IPS-18c (cell line): ENCODE measurements at regions not wholly inside any gene's neighbourhood (a gene's known extent, or its start where the extent isn't known, plus 50 kb on each side); places are given as distances from the start of the nearest gene placed in this dataset.

Experiments used
- H3K4me3 ChIP-seq: 2 replicates; pipeline ENCODE4 v1.7.0; 2013; ENCODE audit warnings: low read depth, mild to moderate bottlenecking, low read length, moderate library complexity; ENCODE audit not compliant: insufficient read depth
- H3K9me3 ChIP-seq: one replicate; pipeline ENCODE4 v1.6.1; 2013; ENCODE audit warnings: mild to moderate bottlenecking, low read length, moderate library complexity; ENCODE audit not compliant: control insufficient read depth, insufficient read depth

DNA sequence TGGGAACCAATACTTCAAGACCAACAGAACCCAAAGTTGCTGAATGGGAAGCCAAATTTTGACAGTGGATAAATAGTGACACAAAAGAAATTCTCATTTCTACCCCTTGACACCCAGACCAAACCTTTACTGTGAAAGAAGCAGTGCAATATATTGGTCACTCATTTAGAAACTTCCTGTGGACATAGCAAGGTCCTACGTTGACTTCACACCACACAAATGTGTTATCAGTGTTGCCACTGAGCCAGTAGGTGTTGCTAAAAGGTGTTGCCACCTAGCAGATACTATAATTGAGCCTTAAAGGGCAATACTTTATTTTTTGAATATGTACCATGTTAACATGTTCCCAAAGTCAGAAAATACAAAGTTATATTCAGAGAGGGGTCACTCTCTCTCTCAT, 1008.9 kb upstream of the CDH2 start:
- H3K4me3 ChIP-seq = no peak overlapping the region

DNA sequence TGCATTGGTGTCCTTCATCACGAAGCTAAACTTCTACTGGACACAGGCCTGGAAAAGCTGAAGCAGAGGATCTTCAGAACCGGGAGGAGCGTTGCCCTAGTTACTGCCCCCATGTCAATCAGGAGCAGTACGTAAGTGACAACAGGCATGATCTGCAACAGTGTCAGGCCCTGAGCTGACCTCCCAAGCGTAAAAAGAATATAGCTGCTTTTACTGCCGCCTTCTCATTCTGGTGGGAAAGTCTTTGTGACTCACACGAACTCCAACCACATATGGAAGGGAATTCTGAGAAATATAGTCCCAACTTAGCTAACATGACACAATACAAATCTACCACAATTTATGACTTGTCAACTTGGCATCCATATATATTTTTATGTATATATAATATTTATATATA, 1007.7 kb upstream of the CDH2 start:
- Histone ChIP-seq H3K4me3 (no peak overlapping the region), H3K9me3 (no peaks in the 10 kb centered on the region)

More for the DNA sequence above, 1008.9 kb upstream of the CDH2 start:
- no peaks in the 10 kb centered on the region for H3K9me3 ChIP-seq

DNA sequence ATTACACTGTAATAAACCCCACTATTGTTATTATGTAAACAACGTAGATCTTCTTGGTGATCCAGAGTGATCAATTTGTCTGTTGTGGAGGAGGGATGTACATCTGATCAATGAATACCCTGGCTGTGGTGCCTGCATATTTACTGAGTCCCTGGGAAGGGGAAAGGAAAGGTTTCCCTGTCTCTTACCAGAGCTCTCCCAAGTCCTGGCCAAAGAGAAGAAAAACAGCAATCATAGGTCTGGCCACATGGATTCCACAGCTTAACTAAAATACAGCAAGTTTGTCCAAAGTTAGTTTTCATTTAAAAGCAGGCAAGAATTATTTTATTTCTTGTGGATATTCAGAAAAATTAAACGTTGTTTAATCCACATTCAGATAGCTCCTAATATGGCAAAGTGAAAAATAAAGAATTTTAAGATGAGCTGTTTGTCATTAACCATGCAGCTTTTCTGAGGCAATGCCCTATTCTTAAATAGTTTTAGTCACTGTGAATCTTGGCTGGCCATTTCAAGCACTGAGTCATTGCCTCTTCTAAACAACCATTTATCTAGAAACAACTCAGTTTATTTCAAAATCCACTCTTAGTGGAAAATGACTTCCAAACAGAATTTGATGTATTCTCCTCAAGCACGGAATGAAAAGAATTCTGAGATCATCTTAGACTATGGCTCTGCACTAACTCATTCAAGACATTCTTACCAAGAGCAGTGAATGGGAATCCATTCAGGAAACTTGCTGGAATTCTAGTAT, 1004.4 kb upstream of the CDH2 start:
- no peak overlapping the region for H3K4me3 ChIP-seq
- H3K9me3 ChIP-seq = no peaks in the 10 kb centered on the region

DNA sequence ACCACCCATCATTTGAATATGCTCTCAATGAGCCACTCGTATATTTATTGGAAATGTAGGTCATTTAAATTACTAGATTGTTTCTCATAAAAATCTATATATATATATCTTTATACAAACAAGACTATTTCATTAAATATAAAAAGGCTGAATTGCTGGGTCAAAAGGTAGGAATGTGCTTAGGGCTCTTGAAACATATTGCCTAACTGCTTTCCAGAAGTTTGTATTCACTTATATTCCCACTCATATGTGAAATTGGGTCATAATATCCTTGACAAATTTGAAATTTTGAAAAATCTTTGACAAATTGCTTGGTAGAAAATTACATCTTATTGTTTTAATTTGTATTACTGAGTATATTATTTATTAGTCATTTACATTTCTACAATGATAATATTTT, 999.8 kb upstream of the CDH2 start:
- no peaks in the 10 kb centered on the region for H3K9me3 ChIP-seq
- no peak overlapping the region for H3K4me3 ChIP-seq

DNA sequence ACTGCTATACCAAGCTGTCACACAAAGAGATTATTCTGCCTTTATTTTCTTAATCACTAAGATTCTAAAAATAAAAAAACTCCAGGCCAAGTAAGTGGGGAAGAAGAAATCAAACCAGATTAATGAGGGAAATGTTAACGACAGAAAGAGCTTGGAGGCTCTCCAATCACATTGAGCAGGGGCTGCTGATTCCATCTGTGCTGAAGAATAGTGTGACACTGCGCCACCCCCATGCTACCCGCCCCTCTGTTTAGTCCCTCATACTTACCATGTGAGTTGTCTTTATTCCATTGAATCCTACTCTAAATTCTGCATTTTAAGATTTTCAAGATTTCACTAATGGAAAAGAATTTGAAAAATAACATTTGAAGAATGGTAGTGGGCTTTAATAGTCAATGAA, 998.0 kb upstream of the CDH2 start:
- Histone ChIP-seq H3K9me3 (no peaks in the 10 kb centered on the region), H3K4me3 (no peak overlapping the region)

DNA sequence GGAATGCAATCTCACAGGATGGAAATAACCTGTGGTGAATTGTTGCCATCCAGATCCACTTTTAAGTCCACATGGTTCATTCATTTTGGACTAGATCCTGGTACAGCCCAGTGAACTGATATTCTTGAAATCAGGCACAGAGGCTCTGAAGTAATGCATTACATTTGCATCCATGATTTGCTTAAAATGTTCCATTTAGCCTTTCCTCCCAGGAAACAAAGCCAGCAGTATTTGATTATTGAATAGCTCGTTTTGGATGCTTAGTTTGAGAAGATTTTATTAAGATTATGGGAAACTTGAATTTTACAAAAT, 995.8 kb upstream of the CDH2 start:
- Histone ChIP-seq H3K4me3 (no peak overlapping the region), H3K9me3 (peaks cover 2% of the 10 kb centered on the region)

DNA sequence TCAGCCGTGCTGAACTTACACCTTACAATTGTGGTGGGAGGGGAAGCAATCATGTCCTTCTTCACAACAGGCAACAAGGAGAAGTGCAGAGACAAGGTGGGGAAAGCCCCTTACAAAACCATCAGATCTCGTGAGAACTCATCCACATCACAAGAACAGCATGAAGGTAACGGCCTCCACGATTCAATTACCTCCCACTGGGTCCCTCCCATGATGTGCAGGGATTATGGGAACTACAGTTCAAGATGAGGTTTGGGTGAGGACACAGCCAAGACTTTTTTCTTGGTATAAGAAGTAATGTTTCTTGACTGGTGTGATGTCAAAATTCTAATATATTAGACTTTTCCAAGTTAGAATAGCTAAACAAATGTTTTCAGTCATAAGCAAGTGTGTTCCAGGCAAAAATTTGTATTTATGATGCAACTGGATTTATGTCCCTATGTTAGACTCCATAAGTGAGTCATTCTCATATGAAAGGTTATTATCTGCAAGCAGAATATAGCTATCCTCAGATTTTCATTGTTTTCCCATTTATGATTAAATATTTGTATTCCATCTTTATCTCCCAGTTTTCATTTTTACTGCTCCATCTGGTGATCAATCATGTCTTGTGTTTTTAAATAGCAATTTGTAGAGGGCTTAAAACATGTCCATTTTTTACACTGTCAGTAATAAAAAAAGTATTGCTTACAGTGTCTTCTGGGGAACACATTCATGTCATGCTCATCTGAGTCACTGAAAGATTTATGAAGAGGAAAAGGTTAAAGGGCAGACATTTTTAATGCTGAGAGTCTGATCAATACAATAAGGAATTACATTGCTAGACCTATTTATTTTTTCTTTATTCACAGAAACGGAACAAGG, 995.2 kb upstream of the CDH2 start:
- H3K4me3 ChIP-seq = no peak overlapping the region
- peaks cover 2% of the 10 kb centered on the region for H3K9me3 ChIP-seq

DNA sequence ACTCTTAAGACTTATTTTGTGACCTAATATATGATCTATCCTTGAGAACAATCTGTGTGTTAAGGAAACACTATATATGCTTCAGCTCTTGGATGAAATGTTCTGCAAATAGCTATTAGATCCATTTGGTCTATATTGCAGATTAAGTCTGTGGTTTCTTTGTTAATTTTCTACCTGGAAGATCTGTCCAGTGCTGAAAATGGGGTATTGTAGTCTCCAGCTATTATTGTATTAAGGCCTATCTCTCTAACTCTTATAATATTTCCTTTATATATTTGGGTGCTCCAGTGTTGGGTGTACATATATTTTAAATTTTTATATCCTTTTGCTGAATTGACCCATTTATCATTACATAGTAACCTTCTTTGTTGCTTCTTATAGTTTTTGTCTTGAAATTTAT, 992.7 kb upstream of the CDH2 start:
- H3K9me3 ChIP-seq = peaks cover 2% of the 10 kb centered on the region
- no peak overlapping the region for H3K4me3 ChIP-seq

DNA sequence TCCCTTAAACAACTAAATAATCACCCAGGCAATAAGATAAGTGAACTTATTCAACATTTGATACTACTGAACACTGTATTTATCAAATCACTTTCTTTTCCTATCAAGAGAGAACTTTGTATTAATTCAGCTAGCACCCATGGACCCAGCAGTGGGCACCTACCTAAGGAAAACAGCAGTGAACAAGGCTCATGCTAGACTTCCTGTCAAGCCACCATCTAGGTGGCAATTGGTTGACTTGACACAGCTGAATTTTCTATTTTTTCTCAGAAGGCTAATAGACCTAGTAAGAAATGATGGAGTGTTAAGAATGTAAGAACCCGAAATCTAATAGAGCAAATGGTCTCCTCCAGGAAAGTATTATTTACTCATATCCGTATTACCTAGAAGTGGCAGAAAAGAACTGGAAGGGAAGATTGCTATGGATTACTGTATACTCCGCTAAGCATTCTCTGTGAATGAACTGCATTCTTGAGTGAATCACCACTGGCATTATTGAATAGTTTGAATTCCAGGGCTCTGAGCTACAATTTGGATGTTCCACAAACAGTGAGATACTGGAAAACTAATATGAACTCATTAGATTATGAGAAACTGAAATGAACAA, 988.2 kb upstream of the CDH2 start:
- peaks cover 2% of the 10 kb centered on the region for H3K9me3 ChIP-seq
- no peak overlapping the region for H3K4me3 ChIP-seq

DNA sequence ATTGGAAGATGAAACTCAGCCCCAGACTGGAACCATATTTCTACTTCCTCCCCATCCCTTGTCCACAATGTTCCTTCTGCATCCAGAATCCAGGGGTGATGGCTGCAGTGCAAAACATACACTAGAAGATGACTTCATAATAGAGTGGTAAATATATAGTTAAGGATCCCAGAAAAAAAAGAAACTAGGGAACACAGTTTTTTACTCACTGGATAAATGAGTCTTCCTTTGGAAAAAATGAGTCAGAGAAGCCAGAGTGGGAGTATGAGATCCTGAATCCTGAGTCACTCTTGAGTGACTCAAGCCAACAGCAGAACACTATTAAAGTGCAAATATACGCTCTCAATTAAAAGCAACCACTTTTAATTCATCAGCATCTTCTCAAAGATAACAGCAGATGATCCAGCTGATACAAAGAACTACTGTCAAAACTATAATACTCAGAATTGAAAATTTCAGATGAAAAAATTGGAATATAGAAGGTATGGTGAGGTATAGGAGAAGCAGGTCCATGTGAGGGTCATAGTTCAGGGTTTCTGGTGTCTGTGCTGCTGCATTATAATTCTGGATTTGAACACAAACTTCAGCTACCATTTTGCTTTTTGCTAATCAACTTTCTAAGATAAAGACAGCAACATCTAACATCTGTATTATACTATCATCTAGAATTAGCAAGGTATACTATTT, 987.2 kb upstream of the CDH2 start:
- Histone ChIP-seq H3K4me3 (no peak overlapping the region), H3K9me3 (peaks cover 2% of the 10 kb centered on the region)

DNA sequence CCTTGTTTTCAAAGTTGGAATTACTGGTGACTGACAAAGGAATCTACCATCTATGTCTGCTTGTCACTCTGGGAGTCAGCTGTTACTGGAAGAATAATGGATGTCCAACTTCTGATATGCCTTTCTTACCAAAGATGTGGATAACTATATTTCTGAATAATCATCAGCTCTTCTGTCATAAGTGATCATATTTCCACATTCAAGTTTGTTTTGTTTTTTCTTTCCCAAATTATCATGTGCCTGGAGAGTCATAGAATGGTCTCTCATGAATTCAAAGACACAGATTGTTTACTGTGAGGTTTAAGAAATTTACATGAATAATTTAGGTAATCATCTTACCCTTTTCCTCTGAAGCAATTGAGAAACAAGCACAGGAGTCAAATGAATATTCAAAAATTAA, 986.7 kb upstream of the CDH2 start:
- H3K4me3 ChIP-seq = no peak overlapping the region
- H3K9me3 ChIP-seq = peaks cover 2% of the 10 kb centered on the region

DNA sequence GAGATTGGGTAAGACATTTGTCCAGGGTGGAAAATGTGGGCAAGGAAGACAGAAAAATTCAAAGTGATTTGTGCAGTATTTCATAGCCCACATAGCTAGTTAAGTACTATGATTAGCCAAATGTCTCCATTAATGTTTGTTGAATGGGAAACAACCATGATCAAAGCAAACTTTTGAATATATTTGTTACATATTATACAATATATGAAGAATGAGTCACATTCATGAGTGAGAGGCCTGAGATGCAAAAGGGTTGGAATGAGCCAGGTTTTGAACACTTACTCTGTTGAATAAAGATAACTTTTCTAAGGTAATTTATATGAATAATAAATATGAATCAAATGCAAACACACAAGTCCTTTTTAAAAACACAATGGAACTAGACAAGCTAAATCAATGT, 984.5 kb upstream of the CDH2 start:
- H3K9me3 ChIP-seq = no peaks in the 10 kb centered on the region
- no peak overlapping the region for H3K4me3 ChIP-seq

DNA sequence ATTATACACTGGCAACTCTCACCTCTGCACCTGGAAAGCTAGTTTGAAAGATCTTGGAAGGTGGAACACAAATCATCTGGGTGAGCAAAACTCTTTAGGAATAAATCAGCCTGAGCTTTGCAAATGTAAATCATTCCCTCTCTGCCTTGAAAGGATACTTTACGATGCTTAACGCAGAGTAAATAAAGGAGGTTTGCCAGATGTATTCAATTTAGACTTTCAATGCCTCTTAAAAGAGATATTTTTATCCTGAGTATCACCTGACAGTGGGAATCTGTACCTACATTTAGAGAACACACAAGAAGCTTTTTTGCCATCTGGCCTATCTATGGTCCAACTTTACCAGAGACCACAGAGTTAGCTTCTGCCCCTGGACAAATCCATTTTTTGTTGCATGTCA, 983.2 kb upstream of the CDH2 start:
- no peak overlapping the region for H3K4me3 ChIP-seq

DNA sequence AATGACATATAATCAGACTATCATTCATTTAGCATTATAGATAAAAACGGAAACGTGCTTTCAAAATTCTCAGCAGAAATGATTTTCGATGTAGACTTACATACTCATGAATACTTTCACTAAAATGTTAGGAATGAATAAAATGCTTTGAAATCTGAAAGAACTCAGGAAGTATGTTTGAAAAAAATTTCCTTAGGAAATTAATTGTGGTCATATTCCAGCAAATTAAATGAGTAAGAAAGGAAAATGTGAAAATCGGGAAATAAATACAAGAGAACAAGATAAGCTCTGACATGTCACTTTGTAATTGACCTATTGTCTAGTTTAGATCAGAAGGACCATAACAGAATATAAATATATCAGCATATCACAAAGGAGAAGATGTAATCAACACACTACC, 981.0 kb upstream of the CDH2 start:
- Histone ChIP-seq H3K4me3 (no peak overlapping the region), H3K9me3 (no peaks in the 10 kb centered on the region)

More for the DNA sequence above, 983.2 kb upstream of the CDH2 start:
- H3K9me3 ChIP-seq = no peaks in the 10 kb centered on the region

DNA sequence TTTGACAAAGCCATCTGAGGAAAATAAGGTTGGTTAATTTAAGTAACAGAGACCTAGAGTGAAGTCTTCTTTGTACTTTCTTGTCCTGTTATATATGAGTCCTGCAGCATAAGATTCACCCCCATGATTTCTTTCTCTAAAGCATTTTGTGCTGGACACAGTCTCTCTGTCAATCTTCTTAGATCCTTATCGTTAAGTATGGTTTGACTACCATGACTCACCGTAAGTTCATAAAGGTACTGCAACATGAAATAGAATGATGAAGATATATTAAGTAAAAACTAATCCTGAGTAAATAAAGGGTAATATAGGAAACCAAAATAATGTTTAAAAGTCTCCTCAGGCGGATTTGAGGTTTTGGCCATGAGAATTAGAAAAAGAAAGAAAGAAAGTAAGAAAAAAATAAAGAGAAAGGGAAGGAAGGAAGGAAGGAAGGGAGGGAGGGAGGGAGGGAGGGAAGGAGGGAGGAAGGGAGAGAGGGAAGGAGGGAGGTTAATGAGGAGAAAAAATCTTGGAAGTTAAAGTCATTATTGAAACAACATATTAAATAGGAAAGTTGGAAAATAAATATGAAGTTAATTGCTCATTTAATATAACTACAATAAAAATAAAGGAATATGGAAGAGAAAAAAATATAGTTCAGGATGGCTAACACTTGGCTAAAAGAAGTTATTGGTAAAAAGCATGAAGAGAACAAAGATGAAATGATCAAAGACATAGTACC, 980.3 kb upstream of the CDH2 start:
- Histone ChIP-seq H3K9me3 (no peaks in the 10 kb centered on the region), H3K4me3 (no peak overlapping the region)

DNA sequence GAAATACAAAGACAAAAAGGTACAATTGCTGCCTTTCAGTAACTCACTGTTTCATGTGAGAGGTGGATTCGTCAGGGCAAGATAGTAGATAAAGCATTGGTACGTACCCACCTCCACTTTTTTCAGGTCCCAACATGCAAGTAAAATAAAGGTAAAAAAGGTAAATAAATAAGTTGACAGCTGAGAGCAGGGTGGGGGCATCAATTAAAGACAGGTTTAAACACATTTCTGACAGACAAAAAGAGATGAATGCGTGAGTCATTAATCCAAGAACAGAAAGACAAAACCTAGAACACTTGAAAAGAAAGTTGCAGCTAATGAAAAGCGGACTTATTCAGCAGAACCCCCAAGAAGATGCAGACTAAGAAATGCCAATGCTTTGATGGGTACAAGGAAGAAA, 979.6 kb upstream of the CDH2 start:
- Histone ChIP-seq H3K4me3 (no peak overlapping the region), H3K9me3 (no peaks in the 10 kb centered on the region)
